EH (cell line): ENCODE measurements at regions not wholly inside any gene's neighbourhood (a gene's known extent, or its start where the extent isn't known, plus 50 kb on each side); places are given as distances from the start of the nearest gene placed in this dataset.
A peak's percentile ranks its signal among the peaks of the same experiment; 100 is the strongest.
"Not testable (repeated sequence)": the region's sequence is repeated elsewhere in the genome, so short reads cannot be mapped to it uniquely, and the experiment has no call there.

Experiments used
- DNase-seq: peaks from one replicate; pipeline ENCODE4 v3.0.0-alpha.2; 2015; ENCODE audit warnings: low read depth

DNA sequence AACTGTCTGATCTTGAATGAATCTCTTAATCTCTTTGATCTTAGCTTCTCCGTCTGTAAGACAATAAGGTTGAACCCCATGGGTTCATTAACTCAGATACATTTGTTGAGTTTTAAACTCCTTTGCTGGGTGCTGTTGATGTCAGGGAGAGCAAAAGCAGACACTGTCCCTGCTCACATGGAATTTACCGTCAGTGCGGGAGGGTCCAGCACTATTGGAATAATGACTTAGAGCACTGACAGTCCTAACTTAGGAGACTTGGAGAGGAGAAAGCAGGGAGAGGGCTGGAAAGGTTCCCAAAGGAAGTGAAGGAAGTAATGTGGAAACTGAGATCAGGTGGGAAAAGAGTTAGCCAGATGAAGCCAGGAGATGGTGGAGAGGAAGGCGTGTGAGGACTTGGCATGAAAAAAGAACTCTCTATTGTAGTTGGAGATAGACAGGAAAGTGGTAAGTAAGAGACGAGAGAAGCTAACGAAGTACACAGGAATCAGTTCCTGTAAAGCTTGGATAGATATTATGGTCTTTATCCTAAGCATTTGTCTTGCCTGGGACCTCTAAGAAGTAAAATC, 141.4 kb upstream of the SERTAD2 start:
- DNase-seq = no peak

DNA sequence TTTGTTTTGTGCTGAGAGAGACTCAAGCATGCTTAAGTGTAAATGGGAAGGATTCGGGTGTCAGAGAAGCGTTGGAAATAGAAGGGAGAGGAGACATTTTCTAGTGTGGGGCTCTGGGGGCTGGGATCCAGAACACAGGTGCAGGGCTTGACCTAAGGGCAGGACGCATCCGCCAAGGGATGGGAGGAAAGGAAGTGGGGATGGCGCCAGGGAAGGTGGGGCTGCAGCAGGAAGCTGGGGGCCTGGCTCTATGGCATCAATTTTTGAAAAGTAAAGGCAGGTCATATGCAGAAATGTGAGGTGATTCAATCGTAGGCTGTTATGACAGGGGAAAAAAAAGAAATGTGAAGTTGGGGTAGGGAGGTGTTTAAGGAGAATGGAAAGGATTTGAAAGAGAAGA, 143.2 kb upstream of the SERTAD2 start:
- DNase-seq = no peak

DNA sequence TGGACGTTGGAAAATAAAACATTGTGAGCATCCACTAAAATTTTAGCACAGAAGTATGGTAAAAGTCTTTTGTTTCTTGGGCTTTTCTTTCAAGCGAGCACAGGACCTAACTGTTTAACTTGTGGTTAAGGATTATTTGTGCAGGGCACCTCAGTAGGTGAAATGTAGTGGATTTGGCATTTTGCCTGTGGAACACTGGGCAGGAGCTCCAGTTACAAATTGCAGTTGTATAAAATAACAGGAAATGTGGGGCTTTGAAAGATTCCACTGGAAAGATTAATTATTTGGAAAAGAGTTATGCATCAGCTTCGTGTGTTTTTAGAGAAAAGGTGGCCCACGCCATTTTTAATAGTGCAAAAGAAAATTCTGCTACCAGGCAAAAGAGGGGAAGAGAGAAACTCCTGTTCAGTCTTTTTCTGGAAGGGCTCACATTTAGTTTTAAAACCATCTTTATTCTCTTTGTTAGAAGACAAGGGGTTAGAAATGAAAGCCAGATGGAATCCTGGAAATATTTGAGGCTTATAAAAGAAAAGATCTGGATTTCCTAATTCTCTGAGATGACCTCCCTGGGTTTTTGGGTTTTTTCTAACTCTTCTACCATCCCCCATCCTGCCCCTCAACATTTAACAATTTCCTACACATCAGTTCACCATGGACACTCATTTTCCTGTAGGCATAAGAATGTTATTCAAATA, 144.3 kb upstream of the SERTAD2 start:
- DNase-seq = peak; percentile 62

DNA sequence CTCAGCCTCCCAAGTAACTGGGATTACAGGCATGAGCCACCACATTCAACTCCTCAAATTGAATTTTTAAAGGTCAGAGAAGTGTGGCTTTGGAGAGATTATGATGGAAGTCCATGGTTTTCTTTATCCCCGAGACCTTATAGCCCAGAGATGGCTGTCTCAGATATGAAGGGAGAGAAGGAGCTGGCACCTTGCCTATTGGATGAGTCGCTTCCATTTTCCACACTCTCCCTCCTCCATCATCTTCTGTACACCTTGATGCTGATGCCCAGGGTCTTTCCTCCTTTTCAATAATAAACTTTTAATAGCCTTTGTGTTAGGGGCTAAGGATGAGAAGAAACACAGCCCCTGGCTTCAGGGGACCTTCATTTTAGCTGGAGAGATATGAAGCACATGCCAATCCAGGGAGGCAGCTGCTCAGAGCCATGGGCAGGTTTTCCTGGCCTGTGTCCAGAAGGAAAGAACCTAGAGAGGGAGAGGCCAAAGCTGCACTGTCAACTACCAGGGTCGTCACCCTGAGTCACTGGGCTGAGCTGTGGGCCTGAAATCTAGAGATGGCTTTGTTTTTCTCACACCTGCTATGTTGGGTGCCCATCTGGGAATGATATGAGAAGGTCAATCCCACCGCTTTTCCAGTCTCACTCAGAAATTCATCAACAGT, 146.0 kb upstream of the SERTAD2 start:
- DNase-seq = peak; percentile 45

DNA sequence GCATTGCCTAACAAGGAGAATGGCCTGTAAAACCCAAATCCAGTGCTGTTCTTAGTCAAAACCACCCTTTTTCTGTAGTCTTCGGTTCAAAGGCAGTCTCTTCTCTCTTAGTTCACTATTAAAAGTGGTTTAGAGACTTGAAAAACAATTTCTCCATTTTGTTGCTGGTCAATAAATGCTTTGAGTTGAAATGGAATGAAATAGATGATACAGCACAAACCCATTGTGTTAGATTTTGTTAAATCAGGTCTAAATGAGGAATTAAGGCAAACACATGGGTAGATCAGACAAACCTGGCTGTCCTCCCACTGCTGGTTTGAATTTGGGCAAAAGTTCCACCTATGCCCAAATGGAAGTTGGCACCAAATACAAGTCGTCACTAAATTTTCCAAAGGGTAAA, 150.1 kb upstream of the SERTAD2 start:
- DNase-seq = no peak

DNA sequence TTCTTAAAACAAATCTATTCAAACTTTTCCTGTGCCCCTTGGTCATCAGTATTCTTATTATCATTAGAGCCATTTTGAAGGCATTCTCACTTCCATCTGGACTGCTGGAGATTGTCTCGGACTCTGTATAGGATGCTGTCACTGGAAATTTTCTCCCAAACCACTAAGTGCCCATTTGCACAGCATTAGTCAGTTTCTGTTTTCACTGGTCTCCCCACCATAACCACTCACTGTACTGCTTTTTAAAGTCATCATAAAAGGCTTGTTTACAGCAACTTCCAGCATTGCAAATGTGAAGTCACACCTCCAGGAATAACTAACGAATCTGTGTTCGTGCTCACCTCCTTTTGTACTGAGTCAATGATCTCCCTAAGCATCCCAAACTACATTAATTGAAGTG, 150.9 kb upstream of the SERTAD2 start:
- DNase-seq = peak; percentile 41

DNA sequence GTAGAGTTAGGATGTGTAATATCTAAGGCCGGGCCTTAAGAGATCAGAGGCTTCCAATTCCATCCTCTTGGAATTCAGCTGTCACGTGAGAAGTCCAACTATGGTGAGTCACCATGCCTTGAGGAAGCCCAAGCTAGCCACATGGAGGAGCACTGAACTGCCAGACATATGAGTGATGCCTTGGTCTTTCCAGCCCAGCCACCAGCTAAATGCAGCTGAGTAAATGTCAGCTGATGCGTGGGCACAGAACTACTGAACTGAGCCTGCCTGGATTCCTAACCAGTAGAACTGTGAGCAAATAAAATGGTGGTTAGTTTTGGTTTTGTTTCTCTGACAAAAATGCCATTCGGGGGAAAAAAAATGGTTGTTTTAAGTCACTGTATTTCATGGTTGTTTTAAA, 153.7 kb upstream of the SERTAD2 start:
- peak; percentile 100 for DNase-seq

DNA sequence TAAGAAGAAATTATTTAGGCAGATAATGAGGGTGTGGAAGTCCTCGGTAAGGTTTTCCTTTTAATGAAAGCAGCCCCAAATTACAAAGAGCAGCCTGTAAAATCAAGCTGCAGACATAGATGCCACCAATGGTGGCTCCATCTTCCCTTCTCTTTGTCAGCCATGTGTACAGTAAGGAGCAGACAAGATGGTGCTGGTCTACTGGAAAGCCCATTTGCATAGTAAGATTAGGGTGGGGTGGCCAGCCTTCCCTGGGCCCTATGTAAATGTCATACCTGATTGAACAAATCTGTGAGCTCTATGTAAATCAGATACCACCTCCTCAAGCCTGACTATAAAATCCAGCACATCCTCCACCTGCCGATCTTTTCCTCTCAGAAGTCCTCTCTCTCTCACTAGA, 154.4 kb upstream of the SERTAD2 start:
- DNase-seq = no peak

DNA sequence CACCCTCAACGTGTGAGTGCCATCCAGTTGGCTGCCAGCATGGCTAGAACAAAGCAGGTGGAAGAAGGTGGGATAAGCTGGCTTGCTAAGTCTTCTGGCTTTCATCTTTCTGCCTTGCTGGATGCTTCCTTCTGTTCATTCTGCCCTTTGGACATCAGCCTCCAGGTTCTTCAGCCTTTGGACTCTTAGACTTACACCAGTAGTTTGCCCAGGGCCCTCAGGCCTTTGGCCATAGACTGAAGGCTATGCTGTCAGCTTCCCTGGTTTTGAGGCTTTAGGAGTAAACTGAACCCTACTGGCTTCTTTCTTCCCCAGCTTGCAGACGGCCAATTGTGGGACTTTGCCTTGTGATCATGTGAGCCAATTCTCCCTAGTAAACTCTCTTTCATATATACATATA, 155.0 kb upstream of the SERTAD2 start:
- DNase-seq = no peak

DNA sequence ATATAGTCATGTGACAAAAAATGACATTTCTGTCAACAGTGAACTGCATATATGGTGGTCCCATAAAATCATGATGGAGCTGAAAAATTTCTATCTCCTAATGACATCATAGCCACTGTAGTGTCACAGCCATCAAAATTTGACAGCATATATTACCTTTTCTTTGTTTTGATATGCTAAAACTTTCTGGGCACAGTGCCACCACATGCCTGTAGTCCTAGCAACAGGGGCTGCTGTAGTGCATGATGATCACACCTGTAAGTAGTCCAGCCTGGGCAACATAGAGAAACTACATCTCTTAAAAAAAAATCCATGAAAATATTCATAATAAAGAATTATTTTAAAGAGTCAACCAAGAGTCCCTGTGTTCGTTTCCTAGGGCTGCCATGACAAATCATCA, 155.5 kb upstream of the SERTAD2 start:
- DNase-seq = no peak

DNA sequence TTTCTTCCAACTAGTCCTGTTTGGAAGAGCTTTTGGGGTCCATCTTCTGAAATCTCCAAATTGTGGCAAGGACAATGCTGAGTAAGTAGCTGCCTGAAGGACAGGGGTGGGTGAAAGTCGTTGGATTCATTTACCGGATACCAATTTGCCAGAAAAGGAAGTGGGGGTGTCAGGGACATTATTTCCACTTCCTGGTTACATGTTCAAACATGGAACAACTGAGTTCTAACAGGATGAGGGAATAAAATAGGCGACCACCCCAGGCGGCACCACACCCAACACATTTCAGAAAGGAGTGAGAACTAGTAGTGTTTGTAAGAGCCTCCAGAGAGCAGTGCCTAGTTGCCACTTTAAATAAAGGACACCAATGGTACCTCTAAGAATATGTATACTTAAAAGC, 158.6 kb upstream of the SERTAD2 start:
- DNase-seq = no peak

DNA sequence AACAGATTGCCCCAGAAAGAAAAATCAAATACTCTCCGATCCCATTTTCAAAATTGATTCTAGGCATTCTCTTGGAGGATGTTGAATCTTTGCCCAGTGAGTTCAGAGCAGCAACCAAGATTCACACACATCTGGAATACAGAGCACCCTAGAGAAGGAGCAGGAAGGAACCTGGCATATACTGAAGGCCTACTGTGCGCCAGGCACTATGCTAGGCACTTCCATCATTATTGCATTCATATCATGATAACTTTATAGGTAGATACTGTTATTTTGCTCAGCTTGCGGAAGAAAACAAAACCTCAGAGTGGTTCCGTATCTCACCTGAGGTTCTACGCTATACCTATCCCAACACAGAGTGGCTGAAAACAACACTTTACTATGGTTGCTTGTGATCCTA, 160.3 kb upstream of the SERTAD2 start:
- DNase-seq = no peak

DNA sequence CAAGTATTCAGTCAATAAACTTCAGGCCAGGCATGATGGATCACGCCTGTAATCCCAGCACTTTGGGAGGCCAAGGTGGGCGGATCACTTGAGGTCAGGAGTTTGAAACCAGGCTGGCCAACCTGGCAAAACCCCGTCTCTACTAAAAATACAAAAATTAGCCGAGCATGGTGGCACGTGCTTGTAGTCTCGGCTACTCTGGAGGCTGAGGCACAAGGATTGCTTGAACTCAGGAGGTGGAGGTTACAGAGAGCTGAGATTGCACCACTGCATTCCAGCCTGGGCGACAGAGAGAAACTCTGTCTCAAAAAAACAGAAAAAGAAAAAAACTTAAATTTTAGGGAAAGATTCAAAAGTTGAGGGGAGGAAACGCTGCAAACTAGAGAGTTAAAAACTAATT, 162.8 kb upstream of the SERTAD2 start:
- DNase-seq = not testable (repeated sequence)

DNA sequence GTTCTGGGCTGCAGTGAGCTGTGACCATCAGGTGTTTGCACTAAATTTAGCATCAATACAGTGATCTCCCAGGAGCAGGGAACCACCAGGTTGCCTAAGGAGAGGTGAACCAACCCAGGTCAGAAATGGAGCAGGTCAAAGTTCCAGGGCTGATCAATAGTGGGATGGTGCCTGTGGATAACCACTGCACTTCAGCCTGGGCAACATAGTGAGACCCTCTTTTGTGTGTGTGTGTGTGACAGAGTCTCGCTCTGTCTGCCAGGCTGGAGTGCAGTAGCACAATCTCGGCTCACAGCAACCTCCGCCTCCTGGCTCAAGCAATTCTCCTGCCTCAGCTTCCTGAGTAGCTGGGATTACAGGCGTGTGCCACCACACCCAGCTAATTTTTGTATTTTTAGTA, 163.7 kb upstream of the SERTAD2 start:
- DNase-seq = no peak

DNA sequence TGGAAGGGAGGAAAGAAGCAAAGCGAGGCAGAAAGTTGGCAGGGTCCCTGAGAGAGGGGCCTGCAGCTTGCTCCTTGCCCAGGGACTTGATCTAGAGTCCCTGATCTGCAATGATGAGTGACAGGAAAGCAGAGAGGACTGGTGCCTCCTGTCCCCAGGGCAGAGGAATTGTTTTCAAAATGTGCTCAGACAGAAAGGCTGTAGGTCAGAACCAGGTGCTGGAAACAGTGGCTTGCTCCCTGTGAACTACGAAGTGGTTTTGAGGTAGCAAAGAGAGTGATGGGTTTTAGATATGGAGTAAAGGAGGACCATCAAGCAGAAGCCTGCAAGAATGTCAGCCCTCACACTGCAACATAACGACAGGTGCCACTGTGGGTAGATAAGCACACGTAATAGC, 164.9 kb upstream of the SERTAD2 start:
- DNase-seq = no peak

DNA sequence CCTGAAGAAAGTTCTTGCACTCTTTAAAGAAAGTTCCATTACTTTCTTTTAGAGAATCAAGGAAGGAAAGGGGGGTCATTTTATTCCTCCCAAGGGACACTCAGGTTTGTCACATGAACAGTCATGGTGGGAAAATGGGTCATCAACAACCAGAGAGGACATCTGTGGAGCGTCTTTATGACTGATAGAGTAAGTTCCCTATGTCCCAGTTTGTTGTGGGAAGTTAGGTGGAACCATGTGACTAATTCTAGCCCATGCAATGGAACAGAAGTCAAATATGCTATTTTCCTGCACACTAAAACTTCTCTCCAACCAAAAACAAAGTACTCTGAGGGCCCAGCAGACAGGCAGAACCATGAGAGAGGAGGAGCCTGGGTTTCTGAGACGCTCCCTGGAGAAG, 165.6 kb upstream of the SERTAD2 start:
- no peak for DNase-seq

DNA sequence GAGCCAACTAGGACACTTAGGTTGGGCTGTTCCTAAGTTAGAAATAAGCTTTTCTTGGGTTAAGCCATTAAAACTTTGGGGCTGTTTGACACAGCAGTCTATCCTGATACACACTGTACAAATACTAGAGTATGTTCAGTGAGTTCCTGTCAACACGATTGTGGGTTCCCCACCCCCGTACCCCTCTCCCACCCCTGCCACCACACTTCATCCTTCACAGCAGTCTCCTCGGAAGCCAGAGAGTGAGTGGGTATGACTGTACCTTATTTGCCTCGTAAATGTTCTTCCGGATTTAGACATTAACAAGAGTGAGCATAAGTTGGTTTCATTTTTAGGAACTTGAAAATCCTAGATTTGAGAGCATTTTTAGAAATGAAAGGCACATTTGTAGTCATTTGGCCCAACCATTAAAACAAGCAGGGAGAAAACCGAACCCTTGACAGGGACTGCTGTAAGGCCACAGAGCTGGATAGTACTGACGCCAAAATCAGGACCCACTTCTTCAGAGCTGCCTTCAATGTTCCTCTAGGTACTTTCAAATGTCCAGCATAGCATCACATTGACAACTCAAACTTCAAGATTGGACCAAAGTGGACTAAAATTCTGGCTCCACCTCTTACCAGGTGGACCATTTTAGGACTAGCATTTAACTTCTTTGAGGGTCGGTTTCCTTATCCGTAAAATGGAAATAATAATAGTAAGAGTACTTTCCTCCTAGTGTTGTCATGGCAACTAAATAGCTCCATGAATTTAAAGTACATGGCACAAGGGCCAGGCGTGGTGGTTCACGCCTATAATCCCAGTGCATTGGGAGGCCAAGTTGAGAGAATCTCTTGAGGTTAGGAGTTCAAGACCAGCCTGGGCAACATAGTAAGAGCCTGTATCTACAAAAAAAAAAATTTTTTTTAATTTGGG, 166.3 kb upstream of the SERTAD2 start:
- DNase-seq = peak; percentile 60

DNA sequence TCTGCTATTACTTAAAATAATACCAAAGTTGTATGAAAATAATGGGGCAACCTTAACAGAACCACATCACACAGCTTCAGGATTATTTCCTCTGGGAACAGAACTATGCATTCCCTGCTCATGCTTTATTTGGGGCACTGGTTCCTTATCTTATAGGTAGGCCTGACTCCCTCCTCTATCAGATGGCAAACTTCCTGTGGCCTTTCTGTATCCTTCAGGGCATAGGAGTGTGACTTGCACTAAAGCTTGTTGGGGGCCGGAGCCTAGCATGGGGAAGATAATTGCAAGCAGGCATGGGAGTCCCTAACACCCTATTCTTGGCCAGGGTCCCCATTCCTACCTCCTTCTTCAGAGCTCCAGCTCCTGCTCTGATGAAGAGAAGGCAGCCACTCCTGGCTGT, 167.2 kb upstream of the SERTAD2 start:
- DNase-seq = no peak

DNA sequence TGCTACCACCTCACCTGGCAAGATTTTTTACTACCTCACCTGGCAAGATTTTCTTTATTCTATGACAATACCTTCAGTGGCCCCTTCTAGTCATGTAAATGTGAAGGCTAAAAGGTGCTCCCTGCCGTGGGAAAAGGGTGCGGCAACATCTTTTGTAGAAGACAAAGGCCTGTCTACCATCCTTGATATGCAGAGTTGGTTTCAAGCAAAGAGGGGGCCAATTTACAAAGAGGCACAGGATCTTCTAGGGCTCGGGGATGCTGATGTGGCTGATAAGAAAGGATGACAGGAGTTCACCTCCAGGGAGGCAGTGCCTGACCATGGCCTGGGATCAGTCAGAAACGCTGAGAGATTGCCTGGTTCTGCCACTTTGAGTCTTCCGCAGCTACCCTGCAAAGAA, 165.4 kb upstream of the SLC1A4 start:
- no peak for DNase-seq

DNA sequence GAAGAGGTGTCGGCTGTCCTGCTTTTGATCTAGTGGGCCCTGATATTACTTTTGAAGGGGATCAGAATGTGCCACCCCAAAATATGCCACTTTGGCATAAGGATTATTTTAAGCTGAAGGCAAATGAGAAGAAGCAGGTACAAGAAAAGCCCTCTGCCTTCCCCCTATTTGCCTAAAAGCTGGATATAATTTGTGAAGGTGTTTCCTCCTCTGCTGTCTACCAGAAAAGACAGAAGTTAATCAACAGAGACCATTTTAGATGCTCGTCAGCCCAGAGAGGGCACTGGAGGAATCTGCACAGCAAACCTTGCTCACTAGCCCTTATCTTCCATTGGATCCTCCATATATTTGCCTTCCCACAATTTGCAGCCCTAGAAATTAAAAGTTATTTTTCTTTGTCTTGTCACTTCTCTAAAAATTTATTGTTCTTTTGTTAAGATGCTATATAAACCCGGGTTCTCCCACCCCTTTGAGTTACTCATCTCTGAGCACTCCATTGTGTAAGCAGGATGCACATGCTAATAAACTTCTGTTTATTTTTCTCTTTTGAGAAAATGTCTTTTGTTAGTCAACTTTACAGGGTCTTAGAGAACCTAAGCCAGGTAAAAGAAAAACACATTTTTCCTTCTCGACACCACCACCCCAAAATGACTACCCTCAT, 163.2 kb upstream of the SLC1A4 start:
- peak; percentile 49 for DNase-seq

DNA sequence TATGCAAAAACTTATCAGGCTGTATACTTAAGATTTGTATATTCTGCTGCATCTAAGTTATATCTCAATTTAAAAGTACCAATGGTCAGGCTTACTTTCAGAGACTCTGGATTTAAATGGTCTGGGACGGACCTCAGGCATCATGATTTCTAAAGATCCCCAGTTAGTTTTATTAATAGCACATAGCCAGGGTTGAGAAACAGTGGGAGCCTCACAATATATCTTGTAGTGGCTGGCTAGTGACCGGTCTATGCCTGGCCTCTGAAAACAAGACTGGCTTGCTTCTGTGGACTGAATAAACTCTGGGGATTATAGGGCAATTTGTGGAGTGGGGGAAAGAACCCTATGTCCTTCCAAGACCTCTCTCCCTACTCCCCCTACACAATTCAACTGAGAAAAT, 162.5 kb upstream of the SLC1A4 start:
- no peak for DNase-seq

DNA sequence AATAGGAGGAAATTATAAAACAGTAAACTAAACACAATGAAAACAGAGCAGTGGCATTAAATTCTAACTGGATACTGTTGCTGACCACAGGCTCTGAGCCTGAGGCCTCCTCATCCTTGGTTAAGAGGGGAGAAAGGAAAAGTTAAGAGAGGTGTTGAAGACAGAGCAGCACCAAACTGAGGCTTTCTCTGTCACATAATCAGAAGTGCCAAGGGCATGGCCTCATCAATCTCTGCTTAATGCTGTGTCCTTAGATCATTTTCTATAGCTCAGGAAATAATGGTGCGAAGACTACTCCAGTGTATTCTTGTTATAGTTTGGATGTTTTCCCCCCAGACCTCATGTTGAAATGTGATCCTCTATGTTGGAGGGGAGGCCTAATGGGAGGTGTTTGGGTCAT, 160.9 kb upstream of the SLC1A4 start:
- no peak for DNase-seq
